OCI-LY3 (cell line): ENCODE measurements at regions not wholly inside any gene's neighbourhood (a gene's known extent, or its start where the extent isn't known, plus 50 kb on each side); places are given as distances from the start of the nearest gene placed in this dataset.

Experiments
- CTCF ChIP-seq: fragments of 200-600, 300-600 bp; sonication (generic); IDR thresholded peaks from 2 replicates; pipeline ENCODE4 v1.5.1; 2014; ENCODE audit warnings: antibody characterized with exemption, low read length, low read depth
- EZH2phosphoT487 ChIP-seq: fragments of 200-600 bp; shearing (Covaris generic); IDR thresholded peaks from 2 replicates; pipeline ENCODE4 v1.6.1; 2018; ENCODE audit warnings: antibody characterized with exemption, mixed run types, low read depth

- TF ChIP-seq CTCF (no peak), EZH2phosphoT487 (no peak)
These were observed 61.7 kb downstream of the FOXA2 start for GRCh38 chr20:22522701-22523100.
